NB4 (cell line): ENCODE measurements at regions not wholly inside any gene's neighbourhood (a gene's known extent, or its start where the extent isn't known, plus 50 kb on each side); places are given as distances from the start of the nearest gene placed in this dataset.

ENCODE experiments used
- CTCF ChIP-seq: IDR thresholded peaks from one replicate; pipeline ENCODE4 v1.5.1; 2012; ENCODE audit warnings: low read depth, low read length
- MYC ChIP-seq: IDR thresholded peaks from 2 replicates; pipeline ENCODE4 v1.6.1; 2011; ENCODE audit warnings: low read depth, low read length

GRCh38 chr5:133696782-133697507 is 84.6 kb upstream of the FSTL4 start:
- TF ChIP-seq CTCF (no peak), MYC (no peak)
